ENCODE measurements at regions not wholly inside any gene's neighbourhood (a gene's known extent, or its start where the extent isn't known, plus 50 kb on each side); places are given as distances from the start of the nearest gene placed in this dataset.

DNA sequence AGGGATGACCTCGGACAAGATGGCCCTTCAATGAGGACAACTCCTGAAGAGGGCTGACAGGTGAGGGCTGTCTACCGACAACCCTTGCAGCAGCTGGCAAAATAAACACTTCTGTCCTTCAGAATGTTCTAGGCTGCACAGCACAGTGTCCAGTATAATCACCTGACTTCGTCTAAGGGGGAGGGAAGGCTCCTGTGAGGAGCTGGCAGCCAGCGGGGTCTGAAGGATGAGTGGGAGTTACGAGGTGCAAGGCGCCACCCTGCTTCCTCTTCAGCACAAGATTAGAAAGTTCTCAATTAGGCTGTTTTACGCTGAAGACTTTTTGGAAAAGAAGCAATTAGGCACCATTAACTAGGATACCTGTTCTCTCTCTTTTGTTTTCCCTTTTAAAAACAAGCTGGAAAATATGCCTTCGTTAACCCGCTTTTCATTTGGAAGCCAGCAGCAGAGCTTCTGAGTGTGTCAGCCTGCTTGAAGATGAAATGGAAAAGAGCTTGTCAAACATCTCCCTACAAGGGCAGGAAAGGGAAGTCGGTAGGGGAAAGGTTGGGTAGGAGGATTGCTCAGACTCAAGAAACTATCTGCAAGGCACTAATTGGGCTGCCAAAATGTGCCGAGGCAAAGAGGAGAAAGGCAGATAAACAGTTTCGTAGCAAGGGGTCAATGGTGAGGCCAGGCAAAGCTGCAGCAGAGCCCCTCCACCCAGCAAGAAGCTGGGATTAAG lies 592.2 kb upstream of the CADM1 start:
- TF ChIP-seq, protein P1, sequence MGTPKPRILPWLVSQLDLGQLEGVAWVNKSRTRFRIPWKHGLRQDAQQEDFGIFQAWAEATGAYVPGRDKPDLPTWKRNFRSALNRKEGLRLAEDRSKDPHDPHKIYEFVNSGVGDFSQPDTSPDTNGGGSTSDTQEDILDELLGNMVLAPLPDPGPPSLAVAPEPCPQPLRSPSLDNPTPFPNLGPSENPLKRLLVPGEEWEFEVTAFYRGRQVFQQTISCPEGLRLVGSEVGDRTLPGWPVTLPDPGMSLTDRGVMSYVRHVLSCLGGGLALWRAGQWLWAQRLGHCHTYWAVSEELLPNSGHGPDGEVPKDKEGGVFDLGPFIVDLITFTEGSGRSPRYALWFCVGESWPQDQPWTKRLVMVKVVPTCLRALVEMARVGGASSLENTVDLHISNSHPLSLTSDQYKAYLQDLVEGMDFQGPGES (IDR thresholded peaks at IDR 0.05; ENCODE audit: low read depth, low read length) = no peak
- no peaks in the 10 kb centered on the region for H3K9me3 ChIP-seq
- POLR2A ChIA-PET = no interaction called here
- no peak for DNase-seq
- H3K4me2 ChIP-seq = no peak overlapping the region
- H3K79me2 ChIP-seq (ENCODE audit: insufficient read depth) = no peaks in the 10 kb centered on the region
- H3K9me2 ChIP-seq = no peaks in the 10 kb centered on the region
- no peaks in the 10 kb centered on the region for H3F3A ChIP-seq (replicated peaks; ENCODE audit: insufficient read depth)
- H3K27me3 ChIP-seq (ENCODE audit: insufficient read depth) = no peaks in the 10 kb centered on the region
- no peaks in the 10 kb centered on the region for H4K20me1 ChIP-seq (ENCODE audit: insufficient read depth)
- H3K27ac ChIP-seq (ENCODE audit: low read depth in 2 of 2, low read length in 1 of 2) = no peak overlapping the region
- 47% methylated on average over 11 of the region's 12 CpGs for WGBS (ENCODE audit: low lambda C conversion rate)
- no peaks in the 10 kb centered on the region for H3K4me1 ChIP-seq (ENCODE audit: control insufficient read depth in 1 of 2, insufficient read depth in 2 of 2, low read depth in 1 of 2, low read length in 1 of 2)
- H3K36me3 ChIP-seq (replicated peaks in 1 of 2; ENCODE audit: control insufficient read depth in 1 of 2, insufficient read depth in 2 of 2, low read length in 1 of 2) = no peaks in the 10 kb centered on the region
- no peak overlapping the region for H3K9ac ChIP-seq
- CTCF ChIA-PET = interaction anchor here (1.2 to 1.8 kb wide), 2 partner anchors 9 to 127 kb away, joined by 4 read pairs; no protein-coding TSS in a partner anchor
- H2AFZ ChIP-seq (ENCODE audit: low read depth) = no peak overlapping the region
- H3K4me3 ChIP-seq (ENCODE audit: low read depth in 2 of 2, low read length in 1 of 2) = no peak overlapping the region

DNA sequence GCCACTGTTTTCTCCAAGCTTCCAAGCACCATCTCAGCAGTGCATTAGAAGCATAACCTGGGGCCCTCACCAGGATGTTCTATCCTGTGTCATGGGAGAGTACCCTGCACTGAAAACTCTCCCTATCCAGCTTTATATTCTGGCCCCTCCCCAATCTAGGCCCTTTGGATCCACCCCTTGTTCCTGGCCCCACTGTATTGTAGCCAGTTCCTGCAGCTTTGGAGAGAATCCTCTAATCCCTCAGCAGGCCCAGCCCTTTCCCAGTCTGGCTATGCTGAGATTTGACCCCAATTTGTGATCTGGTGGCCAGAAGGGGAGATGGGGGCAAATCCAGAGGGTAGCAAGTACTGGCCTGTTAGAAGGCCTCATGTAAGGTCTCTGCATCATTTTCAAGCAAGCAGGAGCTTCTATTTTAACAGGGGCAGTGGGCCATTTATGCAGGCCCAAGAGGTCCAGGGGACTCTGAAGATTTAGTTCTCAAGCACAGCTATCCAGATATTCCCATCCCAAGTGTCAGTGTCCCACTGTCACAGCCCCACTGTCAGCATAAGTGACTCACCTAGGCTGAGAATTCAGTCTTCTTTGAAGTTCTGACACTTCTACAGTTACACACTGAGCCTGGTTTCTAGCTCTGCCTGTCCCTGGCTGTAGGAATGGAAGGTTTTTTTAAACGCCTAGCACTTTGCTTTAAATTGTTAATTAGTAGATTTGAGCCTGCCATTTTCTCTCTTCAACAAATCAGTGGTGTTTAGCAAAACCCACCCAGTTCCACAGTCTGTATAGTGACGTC lies 589.5 kb upstream of the CADM1 start:
- TF ChIP-seq, protein P2, sequence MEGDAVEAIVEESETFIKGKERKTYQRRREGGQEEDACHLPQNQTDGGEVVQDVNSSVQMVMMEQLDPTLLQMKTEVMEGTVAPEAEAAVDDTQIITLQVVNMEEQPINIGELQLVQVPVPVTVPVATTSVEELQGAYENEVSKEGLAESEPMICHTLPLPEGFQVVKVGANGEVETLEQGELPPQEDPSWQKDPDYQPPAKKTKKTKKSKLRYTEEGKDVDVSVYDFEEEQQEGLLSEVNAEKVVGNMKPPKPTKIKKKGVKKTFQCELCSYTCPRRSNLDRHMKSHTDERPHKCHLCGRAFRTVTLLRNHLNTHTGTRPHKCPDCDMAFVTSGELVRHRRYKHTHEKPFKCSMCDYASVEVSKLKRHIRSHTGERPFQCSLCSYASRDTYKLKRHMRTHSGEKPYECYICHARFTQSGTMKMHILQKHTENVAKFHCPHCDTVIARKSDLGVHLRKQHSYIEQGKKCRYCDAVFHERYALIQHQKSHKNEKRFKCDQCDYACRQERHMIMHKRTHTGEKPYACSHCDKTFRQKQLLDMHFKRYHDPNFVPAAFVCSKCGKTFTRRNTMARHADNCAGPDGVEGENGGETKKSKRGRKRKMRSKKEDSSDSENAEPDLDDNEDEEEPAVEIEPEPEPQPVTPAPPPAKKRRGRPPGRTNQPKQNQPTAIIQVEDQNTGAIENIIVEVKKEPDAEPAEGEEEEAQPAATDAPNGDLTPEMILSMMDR (IDR thresholded peaks at IDR 0.05) = no peak
- TF ChIP-seq CHD2 (IDR thresholded peaks at IDR 0.05; ENCODE audit: low read length, partially characterized antibody) = no peak
- no peak for TF ChIP-seq FOSL2 (IDR thresholded peaks at IDR 0.05; ENCODE audit: borderline replicate concordance, low read depth)
- no peak for TF ChIP-seq EZH2phosphoT487 (IDR thresholded peaks at IDR 0.05; ENCODE audit: borderline replicate concordance, low read depth)
- TF ChIP-seq, protein P3, sequence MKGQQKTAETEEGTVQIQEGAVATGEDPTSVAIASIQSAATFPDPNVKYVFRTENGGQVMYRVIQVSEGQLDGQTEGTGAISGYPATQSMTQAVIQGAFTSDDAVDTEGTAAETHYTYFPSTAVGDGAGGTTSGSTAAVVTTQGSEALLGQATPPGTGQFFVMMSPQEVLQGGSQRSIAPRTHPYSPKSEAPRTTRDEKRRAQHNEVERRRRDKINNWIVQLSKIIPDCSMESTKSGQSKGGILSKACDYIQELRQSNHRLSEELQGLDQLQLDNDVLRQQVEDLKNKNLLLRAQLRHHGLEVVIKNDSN (IDR thresholded peaks at IDR 0.05; ENCODE audit: borderline replicate concordance, low read depth) = no peak
- TF ChIP-seq, protein P1 (IDR thresholded peaks at IDR 0.05; ENCODE audit: low read depth, low read length) = no peak
- TF ChIP-seq, protein P4, sequence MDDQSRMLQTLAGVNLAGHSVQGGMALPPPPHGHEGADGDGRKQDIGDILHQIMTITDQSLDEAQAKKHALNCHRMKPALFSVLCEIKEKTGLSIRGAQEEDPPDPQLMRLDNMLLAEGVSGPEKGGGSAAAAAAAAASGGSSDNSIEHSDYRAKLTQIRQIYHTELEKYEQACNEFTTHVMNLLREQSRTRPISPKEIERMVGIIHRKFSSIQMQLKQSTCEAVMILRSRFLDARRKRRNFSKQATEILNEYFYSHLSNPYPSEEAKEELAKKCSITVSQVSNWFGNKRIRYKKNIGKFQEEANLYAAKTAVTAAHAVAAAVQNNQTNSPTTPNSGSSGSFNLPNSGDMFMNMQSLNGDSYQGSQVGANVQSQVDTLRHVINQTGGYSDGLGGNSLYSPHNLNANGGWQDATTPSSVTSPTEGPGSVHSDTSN (IDR thresholded peaks at IDR 0.05) = no peak
- TF ChIP-seq RFX5 (IDR thresholded peaks at IDR 0.05; ENCODE audit: low read length) = no peak
- TF ChIP-seq SMC3 (IDR thresholded peaks at IDR 0.05; ENCODE audit: low read depth, low read length) = no peak
- no peak for TF ChIP-seq MEF2A (IDR thresholded peaks at IDR 0.05; ENCODE audit: borderline replicate concordance, low read depth)
- TF ChIP-seq RAD21 (IDR thresholded peaks at IDR 0.05; ENCODE audit: low read length) = no peak
- Histone ChIP-seq H3K27me3 (ENCODE audit: insufficient read depth) (no peaks in the 10 kb centered on the region), H3K4me2 (no peak overlapping the region), H3K9me3 (no peaks in the 10 kb centered on the region), H3K27ac (ENCODE audit: low read depth in 2 of 2, low read length in 1 of 2) (no peak overlapping the region), H3K36me3 (replicated peaks in 1 of 2; ENCODE audit: control insufficient read depth in 1 of 2, insufficient read depth in 2 of 2, low read length in 1 of 2) (no peaks in the 10 kb centered on the region), H3K4me3 (ENCODE audit: low read depth in 2 of 2, low read length in 1 of 2) (no peak overlapping the region), H3K9ac (no peak overlapping the region), H4K20me1 (ENCODE audit: insufficient read depth) (no peaks in the 10 kb centered on the region), H3K9me2 (no peaks in the 10 kb centered on the region), H3F3A (replicated peaks; ENCODE audit: insufficient read depth) (no peaks in the 10 kb centered on the region), H3K4me1 (ENCODE audit: control insufficient read depth in 1 of 2, insufficient read depth in 2 of 2, low read depth in 1 of 2, low read length in 1 of 2) (no peaks in the 10 kb centered on the region), H2AFZ (ENCODE audit: low read depth) (no peak overlapping the region), H3K79me2 (ENCODE audit: insufficient read depth) (no peaks in the 10 kb centered on the region)
- no peak for DNase-seq
- ChIA-PET CTCF (no interaction called here), POLR2A (no interaction called here)
- 17% methylated on average over 2 of the region's 2 CpGs for WGBS (ENCODE audit: low lambda C conversion rate)

Data from SK-N-SH (cell line).